ENCODE measurements at regions not wholly inside any gene's neighbourhood (a gene's known extent, or its start where the extent isn't known, plus 50 kb on each side); places are given as distances from the start of the nearest gene placed in this dataset.
A peak's percentile ranks its signal among the peaks of the same experiment; 100 is the strongest.

DNA sequence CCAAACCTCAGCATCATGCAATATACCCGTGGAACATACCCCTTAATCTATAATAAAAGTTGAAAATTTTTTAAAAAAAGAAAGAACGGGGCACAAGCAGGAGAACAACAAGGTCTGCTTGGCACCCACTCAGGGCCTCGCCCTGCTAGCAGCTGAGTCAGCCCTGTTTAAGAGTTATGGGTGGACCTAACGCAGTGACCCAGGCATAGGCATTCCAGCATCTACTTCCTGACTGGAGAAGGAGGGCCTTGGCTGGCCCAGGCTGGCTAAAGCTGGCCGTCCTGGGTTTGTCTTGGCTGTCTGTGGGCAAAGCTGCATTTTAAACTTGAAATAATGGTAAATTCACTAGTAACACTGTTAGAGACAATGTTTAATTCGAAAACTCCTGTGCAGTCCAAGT lies 236.7 kb upstream of the PGRMC2 start:
- peak; percentile 64 for DNase-seq

DNA sequence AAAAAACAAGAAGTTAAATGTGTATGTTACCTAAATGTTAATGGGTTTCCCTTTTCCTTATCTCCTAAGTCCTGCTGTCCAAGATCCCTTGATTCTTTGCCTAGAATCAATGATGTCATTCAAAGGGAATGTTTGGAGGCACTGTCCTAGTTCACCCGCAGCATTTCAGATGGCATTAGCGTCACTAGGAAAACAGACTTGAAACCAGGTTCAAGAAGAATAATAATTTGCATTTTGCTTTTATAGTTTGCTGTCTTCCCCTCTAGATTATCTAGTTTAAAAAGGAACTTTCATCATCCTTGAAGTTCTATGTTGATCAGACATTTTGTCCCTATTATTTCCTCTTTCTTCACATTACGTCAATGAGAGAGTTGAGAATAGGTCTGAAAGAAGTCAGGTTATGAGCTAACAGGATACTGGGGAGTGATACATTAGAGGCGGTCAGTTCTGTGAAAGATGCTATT lies 234.1 kb upstream of the PGRMC2 start:
- no peak for DNase-seq

DNA sequence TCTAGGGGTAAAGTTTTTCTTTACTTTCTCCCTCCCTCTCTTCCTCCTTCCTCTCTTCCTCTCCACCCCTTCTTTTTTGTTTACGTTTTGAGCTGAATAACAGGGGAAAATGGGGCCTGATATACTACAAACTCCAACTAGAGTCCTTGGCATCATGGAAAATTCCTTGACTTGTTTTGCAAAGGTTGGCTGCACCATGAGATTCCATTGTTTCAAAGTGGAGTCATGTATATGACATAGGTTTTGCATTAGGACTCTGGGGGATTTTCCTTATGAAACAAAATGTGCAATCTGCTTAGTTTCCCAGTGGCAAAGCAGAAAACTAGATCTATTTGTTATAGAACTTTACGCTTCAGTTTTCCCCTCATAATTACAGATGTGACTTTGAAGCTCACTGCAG lies 233.5 kb upstream of the PGRMC2 start:
- DNase-seq, result peak; percentile 56

DNA sequence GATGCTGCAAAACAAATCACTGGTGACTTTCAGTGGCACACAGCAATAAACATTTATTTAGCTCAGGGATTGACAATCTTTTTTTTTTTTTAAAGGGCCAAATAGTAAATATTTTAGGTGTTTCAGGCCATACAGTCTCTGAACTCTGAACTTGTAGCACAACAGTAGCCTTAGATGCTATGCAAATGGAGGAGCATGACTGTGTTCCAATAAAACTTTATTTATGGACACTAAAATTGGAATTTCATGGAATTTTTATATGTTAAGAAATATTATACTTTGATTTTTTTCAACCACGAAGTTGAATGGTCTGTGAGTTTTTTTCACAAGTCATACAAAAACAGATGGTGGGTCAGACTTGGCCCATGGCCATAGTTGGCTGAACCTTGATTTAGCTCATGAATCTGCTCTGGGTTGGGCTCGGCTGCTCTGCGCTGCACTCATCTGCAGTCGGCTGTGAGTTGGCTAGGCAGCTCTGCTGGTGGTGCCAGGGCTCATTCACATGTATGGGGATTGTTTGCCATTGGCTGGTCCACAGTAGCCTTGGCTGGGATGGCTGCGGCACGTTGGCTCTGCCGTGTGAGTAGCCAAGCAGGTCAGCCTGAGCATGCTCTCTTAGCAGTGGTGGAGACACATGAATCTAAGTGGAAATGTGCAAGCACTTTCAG lies 231.7 kb upstream of the PGRMC2 start:
- DNase-seq, result peak; percentile 62

DNA sequence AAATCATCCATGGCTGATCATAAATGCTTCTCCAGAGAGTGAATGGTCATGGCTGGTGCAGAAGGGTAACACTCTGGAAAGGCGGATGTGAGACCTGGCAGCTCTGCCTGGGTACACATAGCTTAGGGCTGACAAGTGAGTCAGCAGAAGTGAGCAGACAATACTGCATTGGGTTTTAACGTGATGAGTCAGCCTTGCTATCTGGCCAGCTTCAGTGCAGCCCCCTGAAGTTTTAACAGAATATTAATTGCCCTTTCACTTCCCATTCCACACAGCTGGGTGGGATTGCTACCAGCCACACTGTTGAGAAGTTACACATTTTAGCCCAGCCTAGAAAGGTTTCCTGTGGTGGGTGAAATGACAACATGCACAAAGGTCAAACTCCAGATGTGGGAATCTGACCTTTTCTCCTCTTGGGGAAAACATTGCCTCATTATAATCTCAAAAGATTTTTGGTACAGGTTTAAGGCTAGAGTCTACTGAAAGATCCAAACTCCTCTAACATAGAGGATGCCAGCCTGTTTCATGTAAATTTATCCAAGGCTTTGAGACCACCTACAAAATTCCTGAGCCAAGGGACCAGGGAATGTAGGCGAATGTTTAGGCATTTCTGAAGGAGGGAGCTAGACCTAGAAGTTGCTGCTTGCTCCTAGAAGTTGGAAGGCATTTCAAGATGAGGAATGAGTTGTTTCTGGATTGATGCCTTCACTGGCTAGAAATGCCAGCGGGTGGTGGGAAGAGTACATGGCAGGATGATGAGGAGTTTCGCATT lies 230.3 kb upstream of the PGRMC2 start:
- DNase-seq, result peak; percentile 98

DNA sequence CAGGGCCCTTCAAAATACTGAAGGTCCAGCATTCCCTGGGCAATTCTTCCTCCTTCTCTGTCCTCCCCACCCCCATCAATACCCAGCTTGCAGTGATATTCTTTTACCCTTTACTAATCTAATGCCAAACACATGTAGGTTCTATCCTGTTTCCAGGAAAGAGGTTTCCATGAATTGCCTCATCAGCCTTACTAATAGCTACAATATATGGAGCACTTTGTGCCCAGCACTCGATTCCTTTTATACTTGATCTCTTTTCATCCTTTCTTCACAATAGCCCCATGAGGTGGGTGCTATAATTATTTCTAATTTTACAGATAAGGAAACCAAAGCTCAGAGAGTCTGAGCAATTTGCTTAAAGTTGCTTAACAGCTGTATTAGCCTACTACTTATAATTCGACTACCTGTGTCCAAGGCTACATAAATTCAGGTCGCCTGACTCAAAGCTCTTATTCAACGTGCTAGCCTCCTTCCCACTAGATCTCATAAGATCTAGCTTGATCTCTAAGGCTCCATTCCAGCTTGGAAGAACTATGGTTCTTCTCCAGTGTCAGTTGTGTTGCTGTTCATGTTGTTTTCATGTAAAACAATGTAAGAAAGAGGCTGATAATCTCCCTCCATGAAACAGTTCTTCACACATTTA lies 229.6 kb upstream of the PGRMC2 start:
- peak; percentile 90 for DNase-seq

DNA sequence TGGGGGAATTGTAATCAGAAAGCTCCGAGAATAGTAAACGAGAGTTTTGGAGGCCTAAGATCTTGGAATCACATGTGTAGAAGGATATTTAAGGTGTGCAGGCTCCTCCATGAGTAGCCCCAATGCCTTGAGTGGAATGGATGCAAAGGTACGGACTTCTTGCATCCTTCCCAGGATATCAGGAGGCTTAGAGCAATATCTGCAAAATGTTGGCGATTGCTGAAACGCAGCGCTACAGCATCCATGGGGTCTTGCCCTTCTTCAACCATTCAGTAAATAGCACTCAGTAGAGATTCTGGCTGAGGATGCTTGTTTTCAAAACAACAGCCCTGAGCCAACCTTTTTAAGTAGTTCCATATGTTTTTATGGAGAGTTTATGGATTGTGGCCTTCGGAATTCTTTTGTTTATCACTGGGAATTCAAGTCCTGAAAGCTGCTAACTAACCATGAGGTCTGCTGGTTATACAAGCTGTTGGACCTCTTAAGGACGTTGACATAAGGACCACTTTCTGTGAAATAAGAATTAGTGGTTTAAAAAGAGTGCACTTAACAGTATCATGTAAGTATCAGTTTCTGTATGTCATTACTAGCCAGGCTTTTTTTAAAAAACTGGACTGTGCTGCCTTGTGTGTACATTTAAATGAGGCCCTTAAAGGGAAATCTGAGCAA lies 228.8 kb upstream of the PGRMC2 start:
- peak; percentile 91 for DNase-seq

DNA sequence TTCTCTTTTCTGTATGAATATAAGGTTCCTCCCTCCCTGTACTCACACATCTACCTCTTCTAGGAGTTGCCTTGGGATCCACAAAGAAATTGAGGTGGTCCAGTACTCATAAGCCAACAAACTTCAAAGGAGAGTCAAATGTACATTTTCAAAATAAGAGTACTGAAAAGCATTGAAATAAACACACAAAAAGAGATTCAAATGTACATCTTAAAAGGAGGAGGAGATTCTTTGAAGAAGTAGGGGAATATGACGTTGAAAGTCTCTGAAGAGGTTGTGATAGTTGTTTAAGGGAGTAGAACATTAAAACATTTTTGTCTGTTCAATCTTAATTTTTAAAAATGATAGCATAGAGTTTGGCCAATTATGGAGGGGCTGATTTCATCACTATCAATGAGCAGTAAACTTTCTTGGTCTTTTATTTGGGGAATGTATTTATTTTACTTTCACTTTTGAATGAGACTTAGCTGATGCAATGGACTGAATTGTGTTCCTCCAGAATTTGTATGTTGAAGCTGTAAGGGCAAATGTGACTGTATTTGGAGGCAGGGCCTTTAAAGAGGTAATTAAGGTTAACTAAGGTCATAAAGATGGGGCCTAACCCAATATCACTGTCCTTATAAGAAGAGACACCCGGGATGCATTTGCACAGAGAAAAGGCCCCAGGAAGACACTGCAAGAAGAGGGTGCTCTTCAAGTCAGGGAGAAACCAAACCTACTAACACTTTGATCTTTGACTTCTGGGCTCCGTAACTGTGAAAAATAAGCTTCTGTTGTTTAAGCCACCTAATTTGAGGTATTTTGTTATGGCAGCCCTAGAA lies 226.3 kb upstream of the PGRMC2 start:
- DNase-seq, result peak; percentile 72

DNA sequence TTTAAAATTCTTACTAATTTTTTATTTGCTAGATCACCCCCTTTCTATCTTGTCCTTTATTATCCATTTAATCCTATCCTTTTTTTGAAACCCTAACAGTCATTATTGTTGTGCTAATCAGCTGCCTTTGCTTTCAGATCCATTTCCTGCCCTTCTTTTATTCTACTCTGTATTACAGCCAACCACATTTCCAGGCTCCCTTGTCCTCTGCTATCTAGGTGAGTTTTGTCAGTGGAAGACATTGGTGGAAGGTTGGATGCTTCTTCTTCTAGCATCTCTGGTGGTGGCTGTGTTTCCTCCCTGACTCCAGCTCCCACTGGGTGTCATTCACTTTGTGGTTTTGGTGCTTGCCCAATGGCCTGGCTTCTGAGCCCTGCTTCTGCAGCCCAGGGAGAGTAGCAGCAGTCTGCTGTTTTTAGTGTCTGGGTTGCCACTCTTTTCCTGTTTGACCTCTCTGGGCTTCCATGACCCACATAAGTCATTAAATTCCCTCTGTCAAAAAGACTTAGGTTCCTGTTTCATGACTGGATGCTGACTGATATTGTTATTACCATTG lies 225.2 kb upstream of the PGRMC2 start:
- DNase-seq, result no peak

DNA sequence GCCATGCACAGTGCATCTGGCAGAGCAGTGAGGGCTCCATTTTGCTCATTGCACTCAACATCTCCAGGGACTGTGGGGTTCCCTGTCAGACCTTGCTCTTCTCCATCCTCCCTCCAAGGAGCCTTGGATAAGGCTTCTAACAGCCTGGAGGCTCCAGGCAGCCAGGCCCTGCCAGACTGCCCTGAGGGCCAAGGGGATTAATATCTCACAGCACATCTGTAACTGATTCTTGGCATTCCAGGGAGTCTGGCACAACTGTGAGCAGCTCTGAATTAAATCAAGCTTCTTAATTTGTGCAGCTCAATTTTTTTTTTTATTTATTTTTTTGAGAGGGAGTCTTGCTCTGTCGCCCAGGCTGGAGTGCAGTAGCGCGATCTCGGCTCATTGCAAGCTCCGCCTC lies 224.5 kb upstream of the PGRMC2 start:
- DNase-seq, result peak; percentile 64

DNA sequence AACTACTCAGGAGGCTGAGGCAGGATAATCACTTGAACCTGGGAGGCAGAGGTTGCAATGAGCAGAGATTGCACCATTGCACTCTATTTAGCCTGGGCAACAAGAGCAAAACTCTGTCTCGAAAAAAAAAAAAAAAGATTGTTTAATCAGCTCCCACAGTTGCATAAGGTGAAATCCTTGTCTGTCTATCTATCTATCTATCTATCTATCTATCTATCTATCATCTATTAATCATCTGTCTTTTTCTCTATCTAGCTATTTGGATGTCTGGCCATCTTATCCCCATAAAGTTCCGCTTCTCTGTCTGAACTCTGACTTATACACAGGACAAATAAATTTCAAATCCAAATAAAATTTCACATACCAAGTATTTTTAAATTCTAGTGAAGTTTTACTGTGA lies 223.2 kb upstream of the PGRMC2 start:
- no peak for DNase-seq

DNA sequence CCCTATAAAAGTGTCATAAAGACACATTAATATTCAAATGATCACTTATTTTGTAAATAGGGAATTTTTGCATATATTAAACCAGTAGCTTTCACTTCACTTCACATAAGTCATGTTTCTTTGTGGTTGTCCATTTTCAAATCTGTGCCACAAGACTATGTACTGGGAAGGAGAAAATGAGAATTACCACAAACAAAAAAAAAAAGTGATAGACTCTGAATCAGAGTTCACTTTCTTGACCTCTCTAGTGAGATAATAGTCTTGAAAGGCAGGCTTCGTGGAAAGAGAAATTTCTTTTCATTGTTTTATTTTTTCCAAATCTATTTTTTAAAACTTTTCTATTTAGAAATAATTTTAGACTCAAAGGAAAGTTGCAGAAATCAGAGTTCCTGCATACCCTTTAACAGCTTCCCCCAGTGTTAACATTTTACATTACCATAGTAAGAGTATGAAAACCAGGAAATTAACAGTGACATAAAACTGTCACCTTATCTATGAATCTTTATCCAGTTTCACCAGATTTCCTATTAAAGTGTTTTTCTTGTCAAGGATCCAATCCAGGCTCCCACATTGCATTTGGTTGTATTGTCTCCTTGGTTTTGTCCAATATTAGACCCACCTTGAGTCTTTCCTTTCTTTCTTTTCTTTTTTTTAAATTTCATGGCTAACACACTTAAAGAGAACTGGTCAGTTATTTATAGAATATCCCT lies 215.4 kb upstream of the PGRMC2 start:
- DNase-seq, result no peak

DNA sequence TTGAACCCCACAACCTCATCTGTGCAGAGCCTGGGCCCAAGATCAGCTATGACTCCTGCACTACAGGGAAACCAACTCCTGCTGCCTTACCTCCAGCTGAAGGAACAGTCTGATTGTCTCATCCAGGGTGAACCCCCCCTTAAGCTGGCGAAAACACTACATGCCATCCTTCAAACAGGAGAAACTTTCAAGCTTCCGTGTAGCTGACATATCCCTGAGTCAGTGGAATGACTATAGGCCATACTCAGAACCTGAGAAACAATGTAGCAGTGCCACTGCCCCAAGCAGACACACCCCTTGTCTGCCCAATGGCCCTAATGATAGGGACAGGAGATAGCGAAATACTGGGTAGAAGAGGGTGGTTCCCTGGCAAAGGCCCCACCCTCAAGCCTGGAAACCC lies 213.6 kb upstream of the PGRMC2 start:
- no peak for DNase-seq

DNA sequence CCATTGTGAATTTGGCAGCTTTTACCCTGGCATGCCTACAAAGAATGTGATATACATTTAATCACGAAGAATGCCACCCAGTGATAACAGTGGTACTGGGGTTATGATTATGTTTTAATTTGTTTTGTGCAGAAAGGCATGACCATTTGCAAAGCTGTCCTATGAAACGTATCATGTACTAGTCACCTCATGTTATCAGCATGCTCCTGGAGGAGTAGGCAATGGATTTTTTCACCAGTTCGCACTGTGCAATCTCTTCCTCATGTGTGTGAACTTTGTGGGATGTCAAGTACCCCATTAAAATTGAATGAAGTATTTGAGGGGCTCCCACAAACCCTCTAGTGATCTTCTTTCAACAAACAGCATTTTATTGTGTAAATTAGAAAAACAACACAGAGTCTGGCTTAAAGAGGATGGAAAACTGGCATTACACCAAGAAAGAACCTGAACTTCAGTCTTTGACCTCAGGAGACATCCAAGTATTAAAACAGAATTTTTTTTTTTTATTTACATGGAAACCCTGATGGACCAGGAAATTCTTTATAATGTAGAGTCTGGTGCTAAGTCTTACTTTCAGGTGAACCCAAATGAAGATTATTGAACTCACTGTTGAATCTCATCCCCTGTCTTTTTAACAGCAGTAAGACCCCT lies 200.6 kb upstream of the PGRMC2 start:
- no peak for DNase-seq

DNA sequence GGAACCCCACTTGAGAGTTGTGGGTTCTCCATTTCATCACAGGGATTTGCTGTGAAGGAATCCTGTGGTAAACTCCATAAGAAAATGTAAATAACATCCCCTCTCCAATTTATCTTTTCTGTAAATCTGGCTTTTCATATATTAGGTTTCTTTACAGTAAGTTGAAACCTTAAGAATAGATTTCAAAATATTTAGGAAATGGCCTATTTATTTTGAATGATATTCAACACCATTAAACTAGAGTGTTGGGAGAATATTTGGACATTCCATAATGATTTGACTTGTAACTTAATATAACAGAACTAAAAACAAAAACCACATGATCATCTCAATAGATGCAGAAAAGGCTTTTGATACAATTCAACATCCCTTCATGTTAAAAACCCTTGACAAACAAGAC lies 197.3 kb upstream of the PGRMC2 start:
- peak; percentile 26 for DNase-seq

DNA sequence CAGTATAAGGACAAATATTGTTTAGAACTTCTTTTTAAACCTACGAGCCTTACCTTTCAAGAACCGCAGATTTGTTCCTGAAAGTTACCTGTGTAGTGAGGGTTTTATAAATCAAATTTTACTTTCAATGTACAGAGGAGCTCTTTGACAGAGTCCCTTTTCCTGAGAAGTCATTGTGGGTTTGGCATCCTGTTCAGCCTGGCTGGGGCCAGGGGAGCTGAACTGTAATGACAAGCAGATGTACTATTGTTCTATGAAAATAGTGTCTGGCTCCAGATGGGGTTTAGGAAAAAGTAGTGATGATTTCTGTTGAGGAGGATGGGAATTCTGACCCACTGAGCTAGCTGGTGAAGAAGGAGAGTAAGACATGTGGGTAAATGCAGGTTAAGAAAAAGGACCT lies 196.2 kb upstream of the PGRMC2 start:
- DNase-seq, result peak; percentile 88

DNA sequence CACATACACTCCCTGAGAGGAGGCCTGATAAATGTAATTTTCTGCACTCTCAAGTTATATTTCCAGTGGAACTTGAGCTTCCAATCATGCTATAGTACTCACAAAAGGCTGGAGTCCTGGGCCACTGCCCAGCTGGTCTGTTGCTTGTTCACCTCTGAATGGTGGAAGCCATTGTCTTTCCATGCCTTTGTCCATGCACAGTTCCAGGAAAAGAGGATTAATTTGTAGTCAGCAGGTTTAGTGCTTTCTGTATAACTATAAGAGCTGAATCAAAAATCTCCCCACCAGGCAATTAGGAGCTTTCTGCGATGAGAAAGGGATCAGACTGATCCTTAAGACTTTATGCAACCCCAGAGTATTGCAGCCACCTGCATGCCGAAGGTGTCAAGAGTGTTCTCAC lies 195.4 kb upstream of the PGRMC2 start:
- no peak for DNase-seq

DNA sequence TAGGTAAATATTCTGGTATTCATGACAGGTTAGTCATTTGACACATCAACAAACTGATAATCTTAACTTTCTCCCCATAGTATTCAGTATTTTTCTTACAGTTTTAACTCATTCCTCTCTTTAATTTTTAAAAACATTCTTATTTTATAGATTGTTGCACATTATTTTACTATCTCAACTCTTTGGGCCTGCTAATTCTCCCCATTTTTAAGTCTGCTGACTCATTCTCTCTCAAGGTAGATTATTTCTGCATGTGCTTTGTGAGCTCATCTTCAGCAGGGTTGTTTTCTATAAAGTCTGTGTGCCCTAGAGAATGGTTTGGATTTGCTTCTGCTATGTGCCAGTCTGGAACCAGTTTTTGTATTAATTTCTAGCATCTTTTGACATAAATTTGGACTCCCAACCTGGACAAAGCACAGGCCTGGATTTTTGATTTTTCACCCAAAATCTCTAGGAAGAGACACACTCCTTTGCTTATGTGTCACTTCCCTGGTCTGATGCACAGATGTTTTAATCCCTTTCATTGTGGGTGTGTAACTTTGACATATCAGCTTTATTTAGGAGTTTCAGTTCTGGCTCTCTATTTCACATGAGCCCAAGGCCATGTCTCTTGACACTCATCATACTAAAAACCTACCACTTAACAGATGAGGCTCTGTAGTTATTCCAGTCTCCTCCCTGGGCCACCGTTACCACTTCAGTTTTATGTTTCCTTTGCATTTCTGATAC lies 194.3 kb upstream of the PGRMC2 start:
- DNase-seq, result no peak

DNA sequence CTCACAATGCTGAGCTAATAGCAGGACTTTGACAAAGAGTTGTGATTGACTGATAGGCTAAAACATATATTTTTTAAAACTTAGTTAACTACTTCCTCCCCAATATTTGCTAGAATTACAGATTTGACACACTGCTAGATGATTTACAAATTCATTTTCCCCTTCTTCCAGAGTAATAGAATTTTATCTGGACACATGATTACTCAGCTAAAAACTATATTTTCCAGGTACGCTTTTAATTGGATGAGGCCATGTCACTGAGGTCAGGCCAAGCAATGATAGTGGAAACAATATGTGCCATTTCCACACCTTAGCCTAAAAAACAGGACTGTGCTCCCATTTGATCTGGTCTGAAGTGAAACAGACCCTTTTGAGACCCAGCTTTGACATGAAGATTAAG lies 193.3 kb upstream of the PGRMC2 start:
- DNase-seq, result no peak

DNA sequence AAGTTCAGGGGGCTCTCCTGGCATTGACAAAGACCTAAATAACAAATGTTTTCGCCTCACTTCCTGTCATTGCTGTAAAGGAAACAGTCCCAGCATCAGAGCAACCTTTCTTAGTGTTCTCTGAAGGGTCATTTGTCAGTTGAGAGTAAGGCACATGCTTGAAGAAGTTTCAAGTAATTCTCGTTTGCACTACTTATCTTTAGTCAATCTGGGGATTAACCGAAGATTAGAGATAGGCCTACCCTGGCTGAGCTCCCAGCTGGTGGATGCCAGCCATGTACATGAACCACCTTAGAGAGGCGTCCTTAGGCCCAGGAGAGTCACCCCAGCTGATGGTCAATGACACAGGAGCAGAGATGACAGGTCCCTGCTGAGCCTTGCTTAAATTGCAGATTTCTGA lies 189.9 kb upstream of the PGRMC2 start:
- DNase-seq, result no peak

Data from fibroblast of upper back skin (primary cell).